H1 (cell line): ENCODE measurements at regions not wholly inside any gene's neighbourhood (a gene's known extent, or its start where the extent isn't known, plus 50 kb on each side); places are given as distances from the start of the nearest gene placed in this dataset.

Experiments
- CTCF ChIA-PET: fragments of 300-600 bp; sonication (Branson Sonifier 250); formaldehyde crosslinking; loops from one replicate; lab custom pipeline; 2021; ENCODE audit not compliant: partially characterized antibody; lab: Charles Lee
- POLR2A ChIA-PET: fragments of 300-600 bp; sonication (Branson Sonifier 250); formaldehyde crosslinking; loops from one replicate; lab custom pipeline; 2021; ENCODE audit warnings: inconsistent platforms; ENCODE audit not compliant: partially characterized antibody; lab: Charles Lee
- DNase-seq, 2 experiments: peaks; one replicate each; pipeline versions ENCODE4 v3.0.0 to v3.0.0-alpha.2; 2010 to 2022; ENCODE audit warnings: low spot score in 2 of 2, low read depth in 1 of 2, mixed read lengths in 1 of 2
- FAIRE-seq: peaks from 2 replicates; lab custom pipeline; 2011; peaks lifted over from hg19 to GRCh38; lab: Jason Lieb, UNC
- H2AFZ ChIP-seq: 2 replicates; pipeline ENCODE4 v1.8.1; 2012; ENCODE audit warnings: low read length, inconsistent platforms
- H2AK5ac ChIP-seq: 2 replicates; pipeline ENCODE4 v1.6.1; 2013; ENCODE audit warnings: low read depth, low read length
- H2BK120ac ChIP-seq: replicated peaks from 2 replicates; pipeline ENCODE3; 2013; ENCODE audit warnings: low read depth, low read length, inconsistent platforms
- H2BK12ac ChIP-seq: 2 replicates; pipeline ENCODE4 v1.6.1; 2013; ENCODE audit warnings: low read depth, low read length
- H2BK15ac ChIP-seq: 2 replicates; pipeline ENCODE4 v1.6.1; 2013; ENCODE audit warnings: low read length
- H2BK20ac ChIP-seq: 2 replicates; pipeline ENCODE4 v1.6.1; 2013; ENCODE audit warnings: low read length
- H2BK5ac ChIP-seq: 2 replicates; pipeline ENCODE4 v1.6.1; 2013; ENCODE audit warnings: low read depth, low read length
- H3K14ac ChIP-seq: 2 replicates; pipeline ENCODE4 v1.6.1; 2013; ENCODE audit warnings: inconsistent platforms; ENCODE audit not compliant: insufficient read length
- H3K18ac ChIP-seq: 2 replicates; pipeline ENCODE4 v1.6.1; 2013; ENCODE audit warnings: low read length; ENCODE audit errors: extremely low read depth
- H3K23ac ChIP-seq: 2 replicates; pipeline ENCODE4 v1.6.1; 2013; ENCODE audit warnings: inconsistent platforms; ENCODE audit not compliant: insufficient read length
- H3K23me2 ChIP-seq: 2 replicates; pipeline ENCODE4 v1.6.1; 2013; ENCODE audit warnings: low read depth, low read length
- H3K27ac ChIP-seq: 2 replicates; pipeline ENCODE4 v1.6.1; 2011; ENCODE audit warnings: low read depth, low read length, inconsistent platforms
- H3K27me3 ChIP-seq, 4 experiments: replicated peaks in 1 of 4; 1 replicate in 1 of 4; 2 replicates in 3 of 4; pipeline versions ENCODE4 v1.6.1 to v1.8.1; 2011 to 2013; ENCODE audit warnings: low read length in 3 of 4, mild to moderate bottlenecking in 3 of 4, inconsistent platforms in 2 of 4, mixed read lengths in 2 of 4, moderate library complexity in 1 of 4; ENCODE audit not compliant: control insufficient read depth in 3 of 4, insufficient read depth in 3 of 4; ENCODE audit errors: extremely low read depth in 1 of 4
- H3K36me3 ChIP-seq, 4 experiments: 2 replicates each; pipeline versions ENCODE4 v1.6.1 to v1.8.1; 2011 to 2013; ENCODE audit warnings: mild to moderate bottlenecking in 4 of 4, low read length in 3 of 4, moderate library complexity in 2 of 4, control low read depth in 1 of 4, inconsistent platforms in 1 of 4; ENCODE audit not compliant: insufficient read depth in 4 of 4, control insufficient read depth in 2 of 4
- H3K4ac ChIP-seq: replicated peaks from 2 replicates; pipeline ENCODE3; 2013; ENCODE audit warnings: low read length, low read depth, mixed read lengths, inconsistent platforms; ENCODE audit not compliant: insufficient read length
- H3K4me1 ChIP-seq, 4 experiments: replicated peaks in 1 of 4; 1 replicate in 1 of 4; 2 replicates in 3 of 4; pipeline versions ENCODE4 v1.6.1 to v1.8.1; 2011 to 2013; ENCODE audit warnings: low read length in 3 of 4, inconsistent platforms in 2 of 4, mixed read lengths in 1 of 4; ENCODE audit not compliant: insufficient read depth in 4 of 4, control insufficient read depth in 3 of 4
- H3K4me2 ChIP-seq, 2 experiments: 2 replicates each; pipeline versions ENCODE4 v1.6.1 to v1.8.1; 2011 to 2013; ENCODE audit warnings: low read depth in 2 of 2, low read length in 2 of 2, control low read depth in 1 of 2, inconsistent platforms in 1 of 2, mild to moderate bottlenecking in 1 of 2; ENCODE audit not compliant: insufficient read depth in 1 of 2
- H3K4me3 ChIP-seq, 4 experiments: fragments of 200-600, 300-600 bp in 1 of 4; sonication (generic), shearing (Covaris generic), sonication (Bioruptor Twin) in 1 of 4; 2 replicates each; pipeline versions ENCODE4 v1.5.1 to v1.8.1; 2011 to 2016; ENCODE audit warnings: low read length in 4 of 4, low read depth in 3 of 4, control low read depth in 2 of 4, inconsistent platforms in 2 of 4, mild to moderate bottlenecking in 2 of 4, mixed read lengths in 1 of 4, moderate library complexity in 1 of 4; ENCODE audit not compliant: insufficient read depth in 2 of 4; ENCODE audit errors: extremely low read depth in 1 of 4
- H3K56ac ChIP-seq: replicated peaks from 2 replicates; pipeline ENCODE3; 2013; ENCODE audit warnings: low read depth, mild to moderate bottlenecking, mixed read lengths, low read length, inconsistent platforms; ENCODE audit not compliant: insufficient read length
- H3K79me1 ChIP-seq: 2 replicates; pipeline ENCODE4 v1.6.1; 2013; ENCODE audit warnings: low read depth, low read length, control low read depth
- H3K79me2 ChIP-seq, 2 experiments: 2 replicates each; pipeline versions ENCODE4 v1.6.1 to v1.8.1; 2012 to 2013; ENCODE audit warnings: low read length in 2 of 2, mild to moderate bottlenecking in 2 of 2, inconsistent platforms in 1 of 2; ENCODE audit not compliant: insufficient read depth in 2 of 2, control insufficient read depth in 1 of 2
- H3K9ac ChIP-seq, 4 experiments: replicated peaks in 1 of 4; 1 replicate in 1 of 4; 2 replicates in 3 of 4; pipeline versions ENCODE4 v1.6.1 to v1.8.1; 2011 to 2013; ENCODE audit warnings: low read depth in 3 of 4, low read length in 3 of 4, control low read depth in 2 of 4, mild to moderate bottlenecking in 2 of 4, moderate library complexity in 2 of 4, inconsistent platforms in 1 of 4; ENCODE audit errors: extremely low read depth in 1 of 4
- H3K9me3 ChIP-seq, 2 experiments: 2 replicates each; pipeline versions ENCODE4 v1.6.1 to v1.8.1; 2012 to 2013; ENCODE audit warnings: mild to moderate bottlenecking in 2 of 2, moderate library complexity in 2 of 2, control low read depth in 1 of 2, inconsistent platforms in 1 of 2, low read depth in 1 of 2, low read length in 1 of 2, mixed read lengths in 1 of 2; ENCODE audit not compliant: insufficient read depth in 2 of 2
- H4K20me1 ChIP-seq, 2 experiments: replicated peaks in 1 of 2; 2 replicates each; pipeline versions ENCODE3 to v1.8.1; 2011 to 2013; ENCODE audit warnings: inconsistent platforms in 2 of 2, low read length in 2 of 2, mild to moderate bottlenecking in 1 of 2; ENCODE audit not compliant: insufficient read depth in 2 of 2, control insufficient read depth in 1 of 2
- H4K5ac ChIP-seq: 2 replicates; pipeline ENCODE4 v1.6.1; 2013; ENCODE audit warnings: low read length, low read depth, mixed read lengths, inconsistent platforms; ENCODE audit not compliant: insufficient read length
- H4K8ac ChIP-seq: 2 replicates; pipeline ENCODE4 v1.8.0; 2013; ENCODE audit warnings: mild to moderate bottlenecking, moderate library complexity, low read length, inconsistent platforms; ENCODE audit not compliant: insufficient read depth; ENCODE audit errors: extremely low read depth
- H4K91ac ChIP-seq: replicated peaks from 2 replicates; pipeline ENCODE3; 2013; ENCODE audit warnings: low read length, mixed read lengths, inconsistent platforms; ENCODE audit not compliant: insufficient read length
- CBX5 ChIP-seq: fragments of 300-800, 300-1000 bp; sonication (generic); IDR thresholded peaks from 2 replicates; pipeline ENCODE4 v1.7.1; 2016; ENCODE audit warnings: antibody characterized with exemption, low read length, low read depth
- POLR2AphosphoS5 ChIP-seq: IDR thresholded peaks from 2 replicates; pipeline ENCODE4 v1.6.1; 2011; ENCODE audit warnings: low read depth, low read length
- RFX5 ChIP-seq: IDR thresholded peaks from 2 replicates; pipeline ENCODE4 v1.6.1; 2011; ENCODE audit warnings: low read depth, low read length, improper control_type of control experiment, borderline replicate concordance
- SIRT6 ChIP-seq: IDR thresholded peaks from one replicate; pipeline ENCODE4 v1.7.1; 2012; ENCODE audit warnings: low read length, inconsistent platforms
- SP4 ChIP-seq: IDR thresholded peaks from 2 replicates; pipeline ENCODE4 v1.6.1; 2012; ENCODE audit warnings: low read length, inconsistent platforms
- TAF7 ChIP-seq: optimal IDR thresholded peaks from 2 replicates; pipeline ENCODE3; 2011; ENCODE audit warnings: low read depth, mild to moderate bottlenecking, inconsistent platforms, low read length, moderate library complexity, borderline replicate concordance
- TCF12 ChIP-seq: IDR thresholded peaks from 2 replicates; pipeline ENCODE4 v1.6.1; 2011; ENCODE audit warnings: low read depth, mild to moderate bottlenecking, low read length
- YY1 ChIP-seq: IDR thresholded peaks from 2 replicates; pipeline ENCODE4 v1.6.1; 2011; ENCODE audit warnings: low read depth, mild to moderate bottlenecking, low read length
- WGBS, 2 experiments: shearing (Covaris generic) in 1 of 2; methylation state at CpG; one replicate each; pipeline versions ENCODE4 v1.1.6 to v1.1.7; 2013 to 2015; ENCODE audit warnings: low lambda C conversion rate in 2 of 2, mixed read lengths in 2 of 2, inconsistent platforms in 1 of 2, low coverage in 1 of 2, missing lambda C conversion rate in 1 of 2; ENCODE audit not compliant: insufficient replicate concordance in 2 of 2, insufficient coverage in 1 of 2, insufficient read length in 1 of 2; ENCODE audit errors: extremely low coverage in 1 of 2, missing lambda C conversion rate in 1 of 2; 5-methylcytosine and 5-hydroxymethylcytosine counted together

DNA sequence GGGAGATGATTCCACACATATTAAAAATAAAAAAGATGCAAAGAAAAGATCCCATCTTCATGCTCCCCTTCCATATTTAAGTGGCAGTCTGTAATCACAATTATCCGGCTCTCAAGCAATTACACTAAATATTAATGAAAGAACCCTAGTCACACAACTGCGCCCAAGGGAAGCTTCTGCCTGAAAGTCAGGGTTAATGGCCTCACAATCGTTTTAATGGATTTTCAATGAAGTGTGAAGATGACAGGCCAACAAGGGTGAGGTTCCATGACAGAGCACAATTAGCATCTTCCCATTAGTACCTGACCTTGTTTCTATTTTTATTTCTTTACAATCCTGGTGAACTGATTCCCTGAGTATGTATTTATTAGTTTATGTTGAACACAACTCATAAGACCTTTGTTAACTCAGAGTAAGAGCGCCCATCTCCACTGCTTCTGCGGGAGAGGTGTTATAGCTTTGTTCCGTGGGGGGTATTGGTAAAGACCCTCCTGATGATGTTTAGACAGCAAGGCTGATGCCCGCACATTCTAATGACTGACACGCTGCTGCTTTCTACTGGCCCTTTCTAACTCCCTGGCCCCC lies 80.9 kb downstream of the IER5 start:
- no peak for DNase-seq
- CTCF ChIA-PET = interaction anchor here (0.7 to 3.6 kb wide), 11 partner anchors 9 to 287 kb away, joined by 3 to 9 read pairs (median 3); no protein-coding TSS in a partner anchor
- Histone ChIP-seq H3K56ac (no peak overlapping the region), H3K14ac (no peak overlapping the region), H2BK5ac (no peak overlapping the region), H3K79me1 (no peaks in the 10 kb centered on the region), H3K27me3 (peaks cover 0 to 2% (median 0%) of the 10 kb centered on the region in 4 experiments; a peak in 1 of 7 replicates), H2BK15ac (no peak overlapping the region), H3K27ac (no peak overlapping the region), H2BK12ac (no peak overlapping the region), H3K4me1 (no peaks in the 10 kb centered on the region), H4K91ac (no peak overlapping the region), H3K79me2 (no peaks in the 10 kb centered on the region), H4K5ac (no peak overlapping the region), H4K8ac (no peak overlapping the region), H3K23me2 (no peaks in the 10 kb centered on the region), H4K20me1 (no peaks in the 10 kb centered on the region), H3K9me3 (no peaks in the 10 kb centered on the region), H3K4ac (no peak overlapping the region), H2AFZ (no peak overlapping the region), H2BK120ac (no peak overlapping the region), H3K4me2 (no peak overlapping the region), H3K23ac (no peak overlapping the region), H2AK5ac (no peak overlapping the region), H3K18ac (no peak overlapping the region), H3K4me3 (no peak overlapping the region), H3K9ac (no peak overlapping the region), H2BK20ac (no peak overlapping the region), H3K36me3 (no peaks in the 10 kb centered on the region)
- no peak for FAIRE-seq
- 84% methylated on average over 8 of the region's 8 CpGs; no CpG with 5 or more reads in 1 of the 2 experiments for WGBS, 2 experiments
- POLR2A ChIA-PET = no interaction called here
- TF ChIP-seq SP4 (no peak), TCF12 (no peak), CBX5 (no peak), YY1 (no peak), RFX5 (no peak), SIRT6 (no peak), TAF7 (no peak), POLR2AphosphoS5 (no peak)
